CD4-positive, alpha-beta T cell (primary cell): ENCODE measurements at regions not wholly inside any gene's neighbourhood (a gene's known extent, or its start where the extent isn't known, plus 50 kb on each side); places are given as distances from the start of the nearest gene placed in this dataset.

Source experiments
- ATAC-seq: fragments of 200-7000 bp; cut with Tn5 transposase; one replicate; pipeline ENCODE4 v1.10.0; 2022; ENCODE audit warnings: mild to moderate bottlenecking; ENCODE audit not compliant: poor library complexity
- CTCF ChIA-PET: fragments of 350-600 bp; sonication (Branson Sonifier 250); formaldehyde crosslinking; loops from one replicate; lab custom pipeline; 2021; ENCODE audit warnings: antibody characterized with exemption, inconsistent platforms; lab: Charles Lee
- POLR2A ChIA-PET: fragments of 350-600 bp; sonication (Branson Sonifier 250); formaldehyde crosslinking; loops from one replicate; lab custom pipeline; 2021; ENCODE audit warnings: antibody characterized with exemption, inconsistent platforms; lab: Charles Lee
- DNase-seq, 14 experiments: peaks; one replicate each; pipeline ENCODE4 v3.0.0-alpha.2; 2013 to 2020; ENCODE audit warnings: mixed read lengths in 2 of 14
- H3K27ac ChIP-seq, 2 donors: one replicate each; pipeline versions ENCODE4 v1.5.1 to v1.7.0; 2013; ENCODE audit warnings: low read length in 2 of 2, low read depth in 1 of 2, mild to moderate bottlenecking in 1 of 2
- H3K27me3 ChIP-seq, 2 experiments: 1 replicate in 1 of 2; 2 replicates in 1 of 2; pipeline versions ENCODE4 v1.6.1 to v1.7.0; 2013; ENCODE audit warnings: low read length in 2 of 2, control low read depth in 1 of 2, mild to moderate bottlenecking in 1 of 2, moderate library complexity in 1 of 2; ENCODE audit not compliant: insufficient read depth in 2 of 2, control insufficient read depth in 1 of 2
- H3K36me3 ChIP-seq: one replicate; pipeline ENCODE4 v1.6.1; 2013; ENCODE audit warnings: low read length, control low read depth; ENCODE audit not compliant: insufficient read depth
- H3K4me1 ChIP-seq: one replicate; pipeline ENCODE4 v1.6.1; 2013; ENCODE audit warnings: low read length, control low read depth; ENCODE audit not compliant: insufficient read depth
- H3K4me3 ChIP-seq: one replicate; pipeline ENCODE4 v1.5.1; 2013; ENCODE audit warnings: mild to moderate bottlenecking, low read length, moderate library complexity
- H3K9me3 ChIP-seq, 2 experiments: 1 replicate in 1 of 2; 2 replicates in 1 of 2; pipeline versions ENCODE4 v1.6.1 to v1.7.0; 2013; ENCODE audit warnings: low read length in 2 of 2, mild to moderate bottlenecking in 2 of 2, control low read depth in 1 of 2, moderate library complexity in 1 of 2; ENCODE audit not compliant: control insufficient read depth in 1 of 2, insufficient read depth in 1 of 2
- H3K27ac Mint-ChIP-seq: one replicate; pipeline ENCODE4 v1.8.0; 2020; ENCODE audit warnings: mixed read lengths
- H3K27me3 Mint-ChIP-seq: one replicate; pipeline ENCODE4 v1.8.0; 2021; ENCODE audit warnings: mixed read lengths
- H3K36me3 Mint-ChIP-seq: one replicate; pipeline ENCODE4 v1.8.0; 2021; ENCODE audit warnings: low read depth, mixed read lengths
- H3K4me1 Mint-ChIP-seq: one replicate; pipeline ENCODE4 v1.8.0; 2021; ENCODE audit warnings: low read depth, mixed read lengths
- H3K4me3 Mint-ChIP-seq: one replicate; pipeline ENCODE4 v1.8.0; 2020; ENCODE audit warnings: mild to moderate bottlenecking, mixed read lengths
- H3K9me3 Mint-ChIP-seq: one replicate; pipeline ENCODE4 v1.8.0; 2020; ENCODE audit warnings: mixed read lengths
- intact Hi-C, 2 experiments: fragments of 100-400 bp; cut with DNase I in 1 of 2; cut with micrococcal nuclease in 1 of 2; formaldehyde crosslinking; loops; one replicate each; pipeline versions ENCODE4 v1.15.1 to v1.9.0; 2023 to 2025; cut with DNase I, micrococcal nuclease
- TF ChIP-seq, protein P1 (sequence below): fragments of 200-600 bp; IDR thresholded peaks from one replicate; pipeline ENCODE4 v1.8.0; 2022; ENCODE audit warnings: antibody characterized with exemption, mild to moderate bottlenecking

DNA sequence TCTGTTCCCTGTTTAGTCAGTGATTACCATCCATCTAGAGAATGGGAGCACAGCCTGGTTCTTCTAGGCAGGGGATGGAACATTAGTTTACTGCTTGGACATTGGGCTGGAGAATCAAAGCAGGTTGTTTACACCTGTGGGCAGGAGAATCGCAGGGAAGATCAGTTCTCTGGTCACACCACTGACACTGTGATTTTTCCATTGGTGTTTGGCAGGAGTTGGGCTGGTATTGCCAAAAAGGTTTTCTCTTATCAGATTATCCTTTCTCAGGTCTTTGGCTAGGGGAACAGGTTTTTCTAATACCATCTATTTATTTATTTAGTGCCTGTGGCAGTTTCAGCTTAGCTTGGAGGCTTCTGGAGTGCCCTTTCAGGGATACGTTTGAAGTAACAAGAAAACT, 219.3 kb upstream of the GRIN3A start:
- H3K4me1 ChIP-seq: no peaks in the 10 kb centered on the region
- no peaks in the 10 kb centered on the region for H3K9me3 Mint-ChIP-seq
- no peaks in the 10 kb centered on the region for H3K4me1 Mint-ChIP-seq
- intact Hi-C loops: no loop called here
- H3K27me3 Mint-ChIP-seq: no peaks in the 10 kb centered on the region
- H3K36me3 Mint-ChIP-seq: no peaks in the 10 kb centered on the region
- no peaks in the 10 kb centered on the region for H3K36me3 ChIP-seq
- DNase-seq (no peak), ATAC-seq (no peak)
- no peaks in the 10 kb centered on the region for H3K9me3 ChIP-seq
- TF ChIP-seq, protein P1, sequence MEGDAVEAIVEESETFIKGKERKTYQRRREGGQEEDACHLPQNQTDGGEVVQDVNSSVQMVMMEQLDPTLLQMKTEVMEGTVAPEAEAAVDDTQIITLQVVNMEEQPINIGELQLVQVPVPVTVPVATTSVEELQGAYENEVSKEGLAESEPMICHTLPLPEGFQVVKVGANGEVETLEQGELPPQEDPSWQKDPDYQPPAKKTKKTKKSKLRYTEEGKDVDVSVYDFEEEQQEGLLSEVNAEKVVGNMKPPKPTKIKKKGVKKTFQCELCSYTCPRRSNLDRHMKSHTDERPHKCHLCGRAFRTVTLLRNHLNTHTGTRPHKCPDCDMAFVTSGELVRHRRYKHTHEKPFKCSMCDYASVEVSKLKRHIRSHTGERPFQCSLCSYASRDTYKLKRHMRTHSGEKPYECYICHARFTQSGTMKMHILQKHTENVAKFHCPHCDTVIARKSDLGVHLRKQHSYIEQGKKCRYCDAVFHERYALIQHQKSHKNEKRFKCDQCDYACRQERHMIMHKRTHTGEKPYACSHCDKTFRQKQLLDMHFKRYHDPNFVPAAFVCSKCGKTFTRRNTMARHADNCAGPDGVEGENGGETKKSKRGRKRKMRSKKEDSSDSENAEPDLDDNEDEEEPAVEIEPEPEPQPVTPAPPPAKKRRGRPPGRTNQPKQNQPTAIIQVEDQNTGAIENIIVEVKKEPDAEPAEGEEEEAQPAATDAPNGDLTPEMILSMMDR: no peak
- H3K27me3 ChIP-seq: no peaks in the 10 kb centered on the region
- H3K27ac ChIP-seq: no peak overlapping the region
- ChIA-PET POLR2A (no interaction called here), CTCF (no interaction called here)
- H3K4me3 ChIP-seq: no peak overlapping the region
- no peak overlapping the region for H3K4me3 Mint-ChIP-seq
- H3K27ac Mint-ChIP-seq: no peak overlapping the region

DNA sequence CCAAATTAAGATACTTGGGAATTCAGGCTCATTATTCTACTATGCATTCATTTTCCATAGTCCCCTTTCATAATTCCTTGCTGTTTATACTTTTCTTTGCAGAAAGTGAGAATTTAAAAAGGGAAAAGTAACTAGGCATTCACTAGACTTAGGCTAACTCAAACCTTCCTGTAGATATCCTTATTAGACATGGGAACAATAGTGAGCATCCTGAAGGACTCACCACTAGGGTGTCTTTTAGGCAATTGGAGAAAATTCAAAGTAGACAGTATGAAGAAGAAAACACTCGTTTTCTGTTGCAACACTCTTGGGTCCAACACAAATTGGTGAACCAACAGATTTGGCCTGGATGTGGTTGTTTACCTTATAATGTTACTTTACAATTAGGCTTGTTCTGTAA, 213.2 kb upstream of the GRIN3A start:
- no peaks in the 10 kb centered on the region for H3K27me3 ChIP-seq
- no peak for DNase-seq
- H3K27ac Mint-ChIP-seq: no peak overlapping the region
- no peaks in the 10 kb centered on the region for H3K36me3 ChIP-seq
- peaks cover 2% of the 10 kb centered on the region for H3K9me3 Mint-ChIP-seq
- TF ChIP-seq, protein P1: no peak
- no peaks in the 10 kb centered on the region for H3K4me1 ChIP-seq
- POLR2A ChIA-PET: no interaction called here
- no peak for ATAC-seq
- no peaks in the 10 kb centered on the region for H3K27me3 Mint-ChIP-seq
- no peaks in the 10 kb centered on the region for H3K4me1 Mint-ChIP-seq
- no peak overlapping the region for H3K4me3 ChIP-seq
- no peaks in the 10 kb centered on the region for H3K36me3 Mint-ChIP-seq
- no peaks in the 10 kb centered on the region for H3K9me3 ChIP-seq
- CTCF ChIA-PET: no interaction called here
- intact Hi-C loops: no loop called here
- H3K27ac ChIP-seq: no peak overlapping the region
- H3K4me3 Mint-ChIP-seq: no peak overlapping the region

DNA sequence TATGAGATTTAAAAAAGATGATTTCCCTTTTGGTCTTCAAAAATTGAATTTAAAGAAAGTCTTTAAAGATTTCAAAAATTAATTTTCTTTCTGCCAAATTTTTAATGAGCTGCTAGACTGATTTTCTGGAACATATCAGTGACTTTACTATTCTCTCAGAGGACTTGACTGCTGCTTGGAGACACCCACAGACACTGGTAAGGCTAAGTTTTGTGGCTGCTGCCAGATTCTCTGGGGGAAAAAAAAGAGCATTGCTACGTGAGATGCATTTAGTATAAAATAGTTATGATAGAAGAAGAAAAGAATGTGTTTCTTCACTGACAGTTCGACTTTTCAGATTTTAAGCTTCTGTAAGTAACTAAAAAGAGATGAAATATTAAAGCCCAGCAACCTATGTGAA, 193.3 kb upstream of the GRIN3A start:
- ChIA-PET POLR2A (no interaction called here), CTCF (no interaction called here)
- H3K4me3 Mint-ChIP-seq: no peak overlapping the region
- TF ChIP-seq, protein P1: no peak
- no peaks in the 10 kb centered on the region for H3K36me3 Mint-ChIP-seq
- DNase-seq (no peak), ATAC-seq (no peak)
- intact Hi-C loops: no loop called here
- H3K27ac ChIP-seq: no peak overlapping the region
- H3K4me1 ChIP-seq: no peaks in the 10 kb centered on the region
- no peaks in the 10 kb centered on the region for H3K27me3 ChIP-seq
- H3K9me3 ChIP-seq: no peaks in the 10 kb centered on the region
- no peaks in the 10 kb centered on the region for H3K36me3 ChIP-seq
- peaks cover 2% of the 10 kb centered on the region for H3K9me3 Mint-ChIP-seq
- no peaks in the 10 kb centered on the region for H3K27me3 Mint-ChIP-seq
- H3K27ac Mint-ChIP-seq: no peak overlapping the region
- no peaks in the 10 kb centered on the region for H3K4me1 Mint-ChIP-seq
- no peak overlapping the region for H3K4me3 ChIP-seq
